ENCODE measurements at regions not wholly inside any gene's neighbourhood (a gene's known extent, or its start where the extent isn't known, plus 50 kb on each side); places are given as distances from the start of the nearest gene placed in this dataset.

DNA sequence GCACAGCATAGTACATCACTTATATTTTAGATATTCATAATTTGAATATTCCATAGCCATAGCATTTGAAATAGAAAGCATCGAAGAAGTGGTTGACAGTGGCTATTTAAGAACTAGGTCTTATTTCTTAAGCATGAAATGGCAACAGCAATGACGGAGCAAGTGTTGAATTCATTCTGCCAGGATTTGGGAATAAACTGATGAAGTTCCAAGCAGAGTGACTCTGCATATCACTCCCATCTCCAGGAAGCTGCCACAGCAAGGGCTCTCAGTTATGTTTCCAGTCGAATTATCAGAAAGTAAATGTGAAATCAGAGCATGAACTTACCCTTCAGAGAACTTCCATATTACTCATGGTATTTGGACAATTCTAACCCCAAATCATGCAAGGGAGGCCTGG is 208.1 kb downstream of the IKZF2 start:
- no peak for TF ChIP-seq POLR2AphosphoS5 (IDR thresholded peaks at IDR 0.05)
- TF ChIP-seq CTCF (IDR thresholded peaks at IDR 0.05) = no peak

Measured in gastroesophageal sphincter (tissue), 3 donors.